Transverse colon (tissue), 4 donors: ENCODE measurements at regions not wholly inside any gene's neighbourhood (a gene's known extent, or its start where the extent isn't known, plus 50 kb on each side); places are given as distances from the start of the nearest gene placed in this dataset.

Source experiments
- CTCF ChIP-seq, 5 experiments: fragments of 200-600 bp in 3 of 5; fragments of 450-650 bp in 2 of 5; sonication (generic) in 3 of 5; IDR thresholded peaks; 1 replicate in 2 of 5; 2 replicates in 3 of 5; pipeline ENCODE4 v1.5.1; 2016 to 2017; ENCODE audit warnings: antibody characterized with exemption in 5 of 5, inconsistent platforms in 3 of 5, mild to moderate bottlenecking in 2 of 5, moderate library complexity in 1 of 5
- EP300 ChIP-seq: sonication (generic); formaldehyde crosslinking; IDR thresholded peaks from one replicate; pipeline ENCODE4 v1.6.1; 2017; ENCODE audit warnings: antibody characterized with exemption, low read depth
- POLR2A ChIP-seq: fragments of 450-650 bp; IDR thresholded peaks from one replicate; pipeline ENCODE4 v1.6.1; 2016; ENCODE audit warnings: antibody characterized with exemption, mild to moderate bottlenecking, moderate library complexity
- POLR2AphosphoS5 ChIP-seq, 3 donors: sonication (generic); formaldehyde crosslinking; IDR thresholded peaks; one replicate each; pipeline ENCODE4 v1.6.1; 2016; ENCODE audit warnings: antibody characterized with exemption in 3 of 3

- TF ChIP-seq POLR2A (no peak), CTCF (IDR thresholded peaks at IDR 0.05) (no peak), POLR2AphosphoS5 (IDR thresholded peaks at IDR 0.05) (no peak), EP300 (no peak)
Observed at GRCh38 chr14:25685004-25685403, 635.1 kb upstream of the STXBP6 start.
